ENCODE measurements at regions not wholly inside any gene's neighbourhood (a gene's known extent, or its start where the extent isn't known, plus 50 kb on each side); places are given as distances from the start of the nearest gene placed in this dataset.

GRCh38 chr9:17942498-17942897, 363.6 kb downstream of the SH3GL2 start:
- intact Hi-C loops (cut with DNase I): no loop called here
- ATAC-seq (no peak), DNase-seq (ENCODE audit: low spot score) (no peak)

DNA sequence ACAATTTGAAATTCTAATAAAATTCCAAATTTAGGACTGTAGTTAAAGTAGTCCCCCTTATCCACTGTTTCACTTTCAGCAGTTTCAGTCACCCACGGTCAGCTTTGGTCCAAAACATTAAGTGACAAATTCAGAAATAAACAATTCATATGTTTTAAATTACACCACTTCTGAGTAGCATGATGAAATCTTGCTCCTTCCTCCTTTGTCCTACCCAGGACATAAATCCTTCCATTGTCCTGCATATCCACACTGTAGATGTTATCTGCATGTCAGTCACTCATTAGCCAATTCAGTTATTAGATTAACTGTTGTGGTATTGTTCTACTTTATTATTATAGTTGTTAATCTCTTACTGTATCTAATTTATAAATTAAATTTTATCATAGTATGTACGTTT, 376.5 kb downstream of the SH3GL2 start:
- DNase-seq (ENCODE audit: low spot score) (no peak), ATAC-seq (no peak)
- intact Hi-C loops (cut with DNase I): no loop called here

DNA sequence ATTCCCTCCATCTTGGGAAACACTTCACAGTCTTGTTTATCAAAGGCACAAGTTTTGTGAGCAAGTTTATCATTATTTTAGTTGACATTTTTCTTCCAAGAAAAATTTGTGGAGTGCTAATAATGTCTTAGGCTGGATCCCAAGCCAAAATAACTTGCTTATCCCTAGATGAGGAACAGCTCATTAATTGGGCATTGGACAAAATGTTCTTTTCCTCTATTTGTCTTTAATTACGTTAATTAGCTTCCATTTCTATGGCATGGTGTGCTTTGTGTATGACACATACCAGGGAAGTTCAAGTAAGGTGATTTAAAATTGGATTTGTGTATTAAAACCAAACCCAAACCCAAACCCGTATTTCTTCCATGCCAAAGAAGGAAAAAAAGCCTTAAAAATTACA, 379.5 kb downstream of the SH3GL2 start:
- DNase-seq (ENCODE audit: low spot score) (no peak), ATAC-seq (no peak)
- intact Hi-C loops (cut with DNase I): no loop called here

DNA sequence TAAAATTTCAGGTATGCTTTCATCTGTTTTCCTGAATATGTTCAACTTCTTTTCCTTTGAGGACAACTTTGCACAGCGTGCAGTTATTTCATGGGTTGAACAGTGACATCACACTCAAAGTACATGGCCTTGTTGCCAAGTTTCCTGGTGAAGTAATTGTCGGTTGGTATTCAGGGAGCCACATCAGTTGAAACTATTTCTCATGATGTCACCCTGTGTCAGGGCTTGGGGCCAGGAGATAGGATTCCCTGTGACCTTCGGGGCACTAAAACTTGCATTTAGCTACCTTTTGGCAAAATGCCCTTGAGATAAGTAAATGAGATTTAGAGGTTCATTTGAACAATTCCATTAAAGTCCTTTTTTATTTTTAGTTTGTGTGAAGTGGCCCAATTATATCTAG, 383.9 kb downstream of the SH3GL2 start:
- DNase-seq (ENCODE audit: low spot score) (no peak), ATAC-seq (peak; percentile 82)
- intact Hi-C loops (cut with DNase I): no loop called here

GRCh38 chr9:17963498-17963897, 384.6 kb downstream of the SH3GL2 start:
- intact Hi-C loops (cut with DNase I): no loop called here
- ATAC-seq: peak; percentile 64
- no peak for DNase-seq (ENCODE audit: low spot score)

- intact Hi-C loops (cut with DNase I): no loop called here
- ATAC-seq (no peak), DNase-seq (ENCODE audit: low spot score) (no peak)
Measured at GRCh38 chr9:17967731-17968130, 388.9 kb downstream of the SH3GL2 start.

- intact Hi-C loops (cut with DNase I): no loop called here
- no peak for DNase-seq (ENCODE audit: low spot score)
- ATAC-seq: no peak
Measured at GRCh38 chr9:17969232-17969631, 390.4 kb downstream of the SH3GL2 start.

- intact Hi-C loops (cut with DNase I): no loop called here
- DNase-seq (ENCODE audit: low spot score) (no peak), ATAC-seq (no peak)
Measured at GRCh38 chr9:17970277-17970676, 391.4 kb downstream of the SH3GL2 start.

DNA sequence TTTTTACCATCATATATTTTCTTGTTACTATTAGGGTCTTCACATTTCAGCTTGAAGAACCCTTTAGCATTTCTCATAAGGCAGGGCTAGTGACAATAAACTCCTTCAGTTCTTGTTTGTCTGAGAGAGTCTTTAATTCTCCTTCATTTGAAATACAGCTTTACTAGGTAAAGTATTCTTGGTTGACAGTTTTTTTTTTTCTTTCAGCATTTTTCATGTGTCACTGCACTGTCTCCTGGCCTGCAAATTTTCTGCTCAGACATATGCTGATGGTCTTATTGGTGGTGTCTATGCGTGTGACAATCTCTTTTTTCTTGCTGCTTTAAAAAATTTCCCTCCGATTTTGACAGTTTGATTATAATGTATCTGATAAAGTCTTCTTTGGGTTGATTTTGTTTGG, 399.9 kb downstream of the SH3GL2 start:
- no peak for DNase-seq (ENCODE audit: low spot score)
- no peak for ATAC-seq
- intact Hi-C loops (cut with DNase I): no loop called here

DNA sequence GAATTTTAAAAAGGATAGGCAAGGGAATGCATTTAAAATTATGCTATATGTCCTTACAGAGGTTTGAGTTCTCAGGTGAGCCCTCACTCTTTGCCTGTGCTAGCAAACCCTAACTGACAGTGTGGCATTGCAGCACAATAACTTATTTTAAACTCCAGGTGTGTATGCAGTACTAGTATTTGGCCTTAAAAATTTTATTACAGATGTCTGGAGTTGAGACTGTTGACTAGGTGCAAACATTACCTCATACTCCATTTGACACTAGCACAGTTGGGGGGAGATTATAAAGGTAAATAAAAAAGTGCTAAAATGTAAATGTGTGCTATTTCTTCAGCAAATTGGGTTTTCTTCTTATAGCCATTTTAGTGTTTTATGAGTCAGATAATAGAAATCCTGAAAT, 407.7 kb downstream of the SH3GL2 start:
- intact Hi-C loops (cut with DNase I): no loop called here
- ATAC-seq: no peak

DNA sequence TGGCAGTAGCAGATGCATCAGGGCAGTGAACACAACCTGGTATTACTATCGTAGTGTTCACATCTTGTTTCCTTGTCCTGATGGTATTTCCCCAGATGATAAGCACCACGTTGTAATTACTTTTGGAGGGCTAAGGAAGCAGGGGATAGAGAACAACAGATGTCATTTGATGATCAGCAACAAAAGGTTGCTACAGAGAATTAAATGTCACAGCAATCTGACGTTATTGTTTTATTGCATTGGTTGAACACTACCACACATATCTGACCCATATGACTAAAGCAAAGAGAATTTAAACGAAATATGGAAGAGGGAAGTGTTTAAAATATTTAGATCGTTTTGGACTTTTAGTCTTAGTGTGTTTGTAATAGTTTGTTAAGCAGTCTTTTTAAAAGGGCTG, 408.3 kb downstream of the SH3GL2 start:
- ATAC-seq (no peak), DNase-seq (ENCODE audit: low spot score) (no peak)
- intact Hi-C loops (cut with DNase I): no loop called here

More for the DNA sequence above, 407.7 kb downstream of the SH3GL2 start:
- no peak for DNase-seq (ENCODE audit: low spot score)

GRCh38 chr9:17988489-17988888, 409.6 kb downstream of the SH3GL2 start:
- ATAC-seq (no peak), DNase-seq (ENCODE audit: low spot score) (no peak)

GRCh38 chr9:17990602-17991001, 411.7 kb downstream of the SH3GL2 start:
- intact Hi-C loops (cut with DNase I): no loop called here
- DNase-seq (ENCODE audit: low spot score): no peak
- no peak for ATAC-seq

More at GRCh38 chr9:17988489-17988888, 409.6 kb downstream of the SH3GL2 start:
- intact Hi-C loops (cut with DNase I): no loop called here

DNA sequence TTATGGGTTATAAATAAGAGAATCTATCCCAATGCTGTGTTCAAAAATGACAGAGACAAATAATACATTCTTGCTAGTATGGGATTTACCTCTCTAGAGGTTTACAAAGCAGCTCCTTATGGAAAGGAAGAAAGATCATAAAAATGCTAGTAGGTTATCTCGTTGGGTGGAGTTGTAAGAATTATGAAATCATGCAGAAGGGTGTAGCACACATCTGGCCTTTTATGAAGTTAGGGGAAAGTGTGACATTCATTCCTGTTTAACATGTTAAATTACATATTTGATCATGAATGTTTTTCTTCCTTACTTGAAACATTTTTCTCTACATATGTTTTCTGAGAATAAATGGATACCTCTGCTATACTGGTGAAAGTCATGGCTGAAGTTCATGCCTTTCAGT, 414.2 kb downstream of the SH3GL2 start:
- no peak for ATAC-seq
- no peak for DNase-seq (ENCODE audit: low spot score)
- intact Hi-C loops (cut with DNase I): no loop called here

GRCh38 chr9:17994695-17995425, 416.0 kb downstream of the SH3GL2 start:
- DNase-seq (ENCODE audit: low spot score) (no peak), ATAC-seq (no peak)
- intact Hi-C loops (cut with DNase I): no loop called here

DNA sequence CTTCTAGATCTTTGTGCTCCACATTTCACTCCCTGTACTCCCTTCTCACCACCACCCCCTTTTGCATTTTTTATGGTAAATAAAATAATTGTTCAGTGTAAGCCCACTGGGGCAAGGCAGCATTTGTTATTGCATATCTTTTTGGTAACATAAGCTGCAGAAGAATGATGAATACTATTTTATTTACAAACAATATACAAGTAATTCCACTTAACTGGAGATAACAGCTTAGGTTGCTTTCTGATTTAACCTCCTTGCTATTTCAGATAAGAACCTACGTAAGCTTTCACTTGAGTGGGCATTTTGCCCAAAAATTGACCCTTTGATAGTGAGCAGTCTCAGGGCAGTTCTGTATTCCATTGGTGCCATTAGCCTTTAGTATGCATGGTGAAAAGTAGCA, 417.9 kb downstream of the SH3GL2 start:
- no peak for DNase-seq (ENCODE audit: low spot score)
- no peak for ATAC-seq
- intact Hi-C loops (cut with DNase I): no loop called here

DNA sequence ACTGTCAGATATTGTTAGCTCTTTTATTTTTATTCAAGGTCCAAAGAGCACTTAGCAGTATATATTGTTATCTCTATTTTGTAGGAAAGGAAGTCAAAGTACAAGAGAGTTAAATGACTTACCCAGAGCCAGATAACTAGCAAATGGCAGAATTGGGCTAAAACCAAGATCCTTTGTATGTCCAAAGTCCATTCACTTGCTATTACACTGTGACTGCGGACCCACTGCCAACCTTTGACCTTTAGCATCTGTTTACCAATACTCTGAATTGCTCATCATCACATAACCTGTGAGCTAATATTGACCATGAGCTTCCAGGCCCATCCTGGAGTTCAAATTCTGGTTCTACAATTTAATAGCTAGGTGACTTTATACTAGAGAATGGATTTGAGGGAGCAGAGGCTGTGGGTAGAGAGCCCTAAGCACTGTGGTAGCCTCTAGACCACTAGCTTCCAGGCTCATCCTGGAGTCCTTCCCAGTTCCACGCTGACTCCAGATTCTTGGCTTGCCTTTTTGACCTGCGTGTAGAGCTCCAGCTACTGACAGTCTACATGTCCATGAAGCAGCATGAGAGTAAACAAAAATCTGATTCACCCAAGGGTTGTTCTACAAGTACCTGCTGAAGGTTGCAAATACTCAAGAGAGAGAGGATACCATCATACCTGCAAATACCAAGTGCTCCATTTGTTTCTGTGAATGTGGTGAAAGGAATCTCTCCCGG, 424.0 kb downstream of the SH3GL2 start:
- no peak for DNase-seq (ENCODE audit: low spot score)
- intact Hi-C loops (cut with DNase I): no loop called here
- ATAC-seq: no peak

GRCh38 chr9:18006591-18006990, 427.7 kb downstream of the SH3GL2 start:
- intact Hi-C loops (cut with DNase I): no loop called here
- no peak for DNase-seq (ENCODE audit: low spot score)
- ATAC-seq: no peak

DNA sequence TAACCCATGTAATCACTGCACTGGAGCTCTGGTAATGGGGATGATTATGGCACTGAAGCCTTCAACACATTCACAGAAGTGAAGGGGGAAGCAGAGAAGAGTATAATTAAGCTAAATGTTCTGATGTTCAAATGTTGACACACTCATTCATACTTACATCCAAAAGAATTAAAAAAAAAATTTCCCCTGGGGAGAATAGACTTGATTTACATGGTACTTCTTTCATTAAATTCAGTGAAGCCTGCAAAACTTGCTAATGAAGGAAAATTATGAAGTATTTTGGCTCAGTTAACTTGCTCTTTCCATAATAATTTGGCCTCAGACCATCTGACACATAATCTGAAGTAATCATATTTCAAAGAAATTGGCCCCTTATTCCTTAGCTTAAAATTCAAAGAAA, 428.8 kb downstream of the SH3GL2 start:
- intact Hi-C loops (cut with DNase I): no loop called here
- ATAC-seq: no peak
- DNase-seq (ENCODE audit: low spot score): no peak

- ATAC-seq (no peak), DNase-seq (ENCODE audit: low spot score) (no peak)
- intact Hi-C loops (cut with DNase I): no loop called here
Measured at GRCh38 chr9:18009902-18010301, 431.0 kb downstream of the SH3GL2 start.

DNA sequence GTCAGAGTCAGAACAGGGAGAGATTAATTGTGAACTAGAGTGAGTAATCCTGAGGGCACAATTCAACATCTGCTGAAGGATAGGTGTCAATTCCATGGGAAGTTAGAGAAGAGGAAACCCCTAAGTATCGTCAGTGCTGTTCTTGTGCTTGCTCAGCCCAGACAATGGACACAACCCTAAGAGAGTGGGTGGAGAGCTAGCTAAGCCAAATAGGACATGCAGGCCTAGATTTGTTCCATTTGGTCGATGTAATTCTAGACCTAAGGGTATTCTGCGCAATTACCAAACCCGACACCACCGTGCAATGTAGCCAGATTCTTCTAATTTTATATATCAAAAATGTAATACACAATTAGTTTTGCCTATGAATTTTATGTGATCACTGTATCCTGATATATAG, 431.6 kb downstream of the SH3GL2 start:
- intact Hi-C loops (cut with DNase I): no loop called here
- DNase-seq (ENCODE audit: low spot score) (no peak), ATAC-seq (no peak)

Measured in sciatic nerve (tissue), 2 donors.